HEK293 (cell line): ENCODE measurements at regions not wholly inside any gene's neighbourhood (a gene's known extent, or its start where the extent isn't known, plus 50 kb on each side); places are given as distances from the start of the nearest gene placed in this dataset.

Experiments
- CTCF ChIA-PET: fragments of 350-600 bp; formaldehyde crosslinking; extraction: SDS; loops from one replicate; lab custom pipeline; 2021; ENCODE audit warnings: antibody characterized with exemption; lab: Yijun Ruan, JAX
- POLR2A ChIA-PET: fragments of 300-600 bp; formaldehyde crosslinking; extraction: SDS; loops from one replicate; lab custom pipeline; 2020; ENCODE audit warnings: antibody characterized with exemption, inconsistent platforms; lab: Yijun Ruan, JAX
- H3K27ac ChIP-seq: fragments of 200-500 bp; sonication (Bioruptor generic); 2 replicates; pipeline ENCODE4 v1.5.1; 2014; ENCODE audit warnings: low read depth, low read length, control low read depth, inconsistent platforms; ENCODE audit errors: extremely low read depth
- H3K36me3 ChIP-seq, 2 experiments: fragments of 200-500 bp in 1 of 2; sonication (Bioruptor generic) in 1 of 2; 1 replicate in 1 of 2; 2 replicates in 1 of 2; pipeline ENCODE4 v1.5.1; 2014 to 2017; ENCODE audit warnings: inconsistent platforms in 2 of 2, low read length in 2 of 2; ENCODE audit not compliant: control insufficient read depth in 2 of 2, insufficient read depth in 1 of 2
- H3K4me1 ChIP-seq: fragments of 200-500 bp; sonication (Bioruptor generic); 2 replicates; pipeline ENCODE4 v1.5.1; 2014; ENCODE audit warnings: mild to moderate bottlenecking, low read length, inconsistent platforms; ENCODE audit not compliant: control insufficient read depth, insufficient read depth
- H3K4me3 ChIP-seq: 2 replicates; pipeline ENCODE4 v1.5.1; 2011; ENCODE audit warnings: low read depth, mild to moderate bottlenecking, control low read depth, low read length, moderate library complexity
- H3K9me3 ChIP-seq: fragments of 200-500 bp; sonication (Bioruptor generic); 2 replicates; pipeline ENCODE4 v1.5.1; 2014; ENCODE audit warnings: low read depth, low read length, inconsistent platforms; ENCODE audit not compliant: control insufficient read depth, insufficient read depth
- ATF2 ChIP-seq: fragments of 450-650 bp; formaldehyde crosslinking; IDR thresholded peaks from 2 replicates; pipeline ENCODE4 v1.5.1; 2016; ENCODE audit warnings: missing biosample characterization, missing genetic modification characterization, low read depth
- ELK4 ChIP-seq: IDR thresholded peaks from 2 replicates; pipeline ENCODE4 v1.6.1; 2011; ENCODE audit warnings: mild to moderate bottlenecking, low read depth, low read length, borderline replicate concordance
- HOXC10 ChIP-seq: sonication (generic); formaldehyde crosslinking; IDR thresholded peaks from 2 replicates; pipeline ENCODE4 v1.8.1; 2023; ENCODE audit warnings: mild to moderate bottlenecking, missing genetic modification reagents
- RBAK ChIP-seq: fragments of 450-650 bp; formaldehyde crosslinking; IDR thresholded peaks from 2 replicates; pipeline ENCODE4 v1.5.1; 2016; ENCODE audit warnings: missing biosample characterization, missing genetic modification characterization
- REST ChIP-seq: fragments of 450-650 bp; formaldehyde crosslinking; IDR thresholded peaks from 2 replicates; pipeline ENCODE4 v1.5.1; 2016; ENCODE audit warnings: missing biosample characterization, missing genetic modification characterization
- SP7 ChIP-seq: fragments of 450-650 bp; formaldehyde crosslinking; IDR thresholded peaks from 2 replicates; pipeline ENCODE4 v1.5.1; 2016; ENCODE audit warnings: missing biosample characterization, missing genetic modification characterization
- ZBTB1 ChIP-seq: fragments of 450-650 bp; formaldehyde crosslinking; IDR thresholded peaks from 2 replicates; pipeline ENCODE4 v1.5.1; 2016; ENCODE audit warnings: missing biosample characterization, missing genetic modification characterization
- ZBTB6 ChIP-seq: fragments of 450-650 bp; formaldehyde crosslinking; IDR thresholded peaks from 2 replicates; pipeline ENCODE4 v1.5.1; 2017; ENCODE audit warnings: missing biosample characterization, missing genetic modification characterization
- ZNF112 ChIP-seq: fragments of 450-650 bp; formaldehyde crosslinking; IDR thresholded peaks from 2 replicates; pipeline ENCODE4 v1.5.0; 2017; ENCODE audit warnings: missing biosample characterization, missing genetic modification characterization
- ZNF214 ChIP-seq: fragments of 450-650 bp; formaldehyde crosslinking; IDR thresholded peaks from 2 replicates; pipeline ENCODE4 v1.5.1; 2017; ENCODE audit warnings: missing biosample characterization, mild to moderate bottlenecking, missing genetic modification characterization, borderline replicate concordance
- ZNF239 ChIP-seq: fragments of 450-650 bp; formaldehyde crosslinking; IDR thresholded peaks from 2 replicates; pipeline ENCODE4 v1.5.1; 2016; ENCODE audit warnings: missing biosample characterization, missing genetic modification characterization
- ZNF488 ChIP-seq: fragments of 450-650 bp; formaldehyde crosslinking; IDR thresholded peaks from 2 replicates; pipeline ENCODE4 v1.5.1; 2016; ENCODE audit warnings: missing biosample characterization, missing genetic modification characterization
- ZNF560 ChIP-seq: fragments of 450-650 bp; formaldehyde crosslinking; IDR thresholded peaks from 2 replicates; pipeline ENCODE4 v1.5.1; 2017; ENCODE audit warnings: missing biosample characterization, missing genetic modification characterization, borderline replicate concordance
- ZNF670 ChIP-seq: fragments of 450-650 bp; formaldehyde crosslinking; IDR thresholded peaks from 2 replicates; pipeline ENCODE4 v1.5.1; 2016; ENCODE audit warnings: missing biosample characterization, missing genetic modification characterization, low read depth
- TF ChIP-seq, protein P1 (sequence below): fragments of 450-650 bp; formaldehyde crosslinking; IDR thresholded peaks from 2 replicates; pipeline ENCODE4 v1.5.1; 2016; ENCODE audit warnings: missing biosample characterization, missing genetic modification characterization
- TF ChIP-seq, protein P2 (sequence below): fragments of 450-650 bp; formaldehyde crosslinking; IDR thresholded peaks from 2 replicates; pipeline ENCODE4 v1.5.1; 2016; ENCODE audit warnings: missing biosample characterization, missing genetic modification characterization

DNA sequence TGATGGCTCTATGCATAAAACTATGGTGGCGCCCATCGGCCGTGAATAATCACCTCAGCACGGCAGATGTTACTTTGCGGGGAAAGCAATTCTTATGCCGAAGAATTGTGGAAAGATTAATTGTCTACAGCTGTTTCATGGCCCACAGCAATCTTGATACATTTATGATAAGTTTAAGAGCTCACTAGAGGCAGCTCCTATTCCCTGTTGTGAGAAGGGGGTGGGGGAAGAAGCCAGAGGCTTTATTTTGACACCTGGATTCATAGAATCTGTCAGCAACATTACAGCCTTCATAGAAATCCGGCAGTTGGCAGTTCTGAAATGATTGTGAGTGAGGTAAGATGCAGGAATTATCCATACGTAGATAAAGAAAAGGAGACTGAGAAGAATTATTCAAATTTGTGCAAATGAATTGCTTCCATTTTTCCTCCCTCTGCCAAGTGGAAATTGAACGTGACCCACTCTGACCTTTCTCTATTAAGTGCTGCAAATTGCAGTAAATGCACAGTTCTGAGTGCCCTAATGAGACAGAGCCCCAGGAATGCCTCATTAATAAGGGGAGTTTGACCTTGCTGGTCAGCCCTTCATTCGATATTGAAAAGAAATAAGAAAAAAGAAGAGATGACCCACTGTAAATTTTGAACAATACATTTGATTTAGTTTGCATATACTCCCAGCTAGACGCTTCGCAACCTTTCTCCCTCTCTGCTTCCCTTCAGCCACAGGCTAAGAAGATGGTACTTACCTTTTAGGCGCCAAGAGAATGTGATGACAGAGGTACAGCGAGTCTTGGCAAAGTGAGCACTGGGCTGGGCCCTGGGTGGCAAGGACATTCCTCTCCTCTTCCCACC, 188.8 kb downstream of the GPAT3 start:
- no peaks in the 10 kb centered on the region for H3K9me3 ChIP-seq
- ChIA-PET POLR2A (no interaction called here), CTCF (interaction anchor here (0.6 to 0.7 kb wide), 3 partner anchors 59 to 519 kb away, joined by 3 to 6 read pairs (median 3); no protein-coding TSS in a partner anchor)

More for the DNA sequence above, 188.8 kb downstream of the GPAT3 start:
- no peak overlapping the region for H3K4me3 ChIP-seq
- H3K36me3 ChIP-seq, result no peaks in the 10 kb centered on the region
- TF ChIP-seq ZNF214 (no peak), ELK4 (no peak), HOXC10 (no peak), ZNF670 (tag by site-specific recombination) (no peak), ZNF239 (no peak), ZNF112 (tag by site-specific recombination) (no peak), ZBTB1 (tag by site-specific recombination) (no peak), ZNF488 (no peak), ZNF560 (tag by site-specific recombination) (no peak), SP7 (tag by site-specific recombination) (no peak), ATF2 (tag by site-specific recombination) (no peak), RBAK (tag by site-specific recombination) (no peak), REST (no peak), ZBTB6 (tag by site-specific recombination) (no peak)
- TF ChIP-seq, protein P1, sequence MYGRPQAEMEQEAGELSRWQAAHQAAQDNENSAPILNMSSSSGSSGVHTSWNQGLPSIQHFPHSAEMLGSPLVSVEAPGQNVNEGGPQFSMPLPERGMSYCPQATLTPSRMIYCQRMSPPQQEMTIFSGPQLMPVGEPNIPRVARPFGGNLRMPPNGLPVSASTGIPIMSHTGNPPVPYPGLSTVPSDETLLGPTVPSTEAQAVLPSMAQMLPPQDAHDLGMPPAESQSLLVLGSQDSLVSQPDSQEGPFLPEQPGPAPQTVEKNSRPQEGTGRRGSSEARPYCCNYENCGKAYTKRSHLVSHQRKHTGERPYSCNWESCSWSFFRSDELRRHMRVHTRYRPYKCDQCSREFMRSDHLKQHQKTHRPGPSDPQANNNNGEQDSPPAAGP (tag by site-specific recombination), result no peak
- TF ChIP-seq, protein P2, sequence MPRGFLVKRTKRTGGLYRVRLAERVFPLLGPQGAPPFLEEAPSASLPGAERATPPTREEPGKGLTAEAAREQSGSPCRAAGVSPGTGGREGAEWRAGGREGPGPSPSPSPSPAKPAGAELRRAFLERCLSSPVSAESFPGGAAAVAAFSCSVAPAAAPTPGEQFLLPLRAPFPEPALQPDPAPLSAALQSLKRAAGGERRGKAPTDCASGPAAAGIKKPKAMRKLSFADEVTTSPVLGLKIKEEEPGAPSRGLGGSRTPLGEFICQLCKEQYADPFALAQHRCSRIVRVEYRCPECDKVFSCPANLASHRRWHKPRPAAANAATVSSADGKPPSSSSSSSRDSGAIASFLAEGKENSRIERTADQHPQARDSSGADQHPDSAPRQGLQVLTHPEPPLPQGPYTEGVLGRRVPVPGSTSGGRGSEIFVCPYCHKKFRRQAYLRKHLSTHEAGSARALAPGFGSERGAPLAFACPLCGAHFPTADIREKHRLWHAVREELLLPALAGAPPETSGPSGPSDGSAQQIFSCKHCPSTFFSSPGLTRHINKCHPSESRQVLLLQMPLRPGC (tag by site-specific recombination), result no peak
- TF ChIP-seq, all 188 proteins: peak for 0
- Histone ChIP-seq H3K4me1 (no peaks in the 10 kb centered on the region), H3K27ac (no peak overlapping the region)
